H1 (cell line): ENCODE measurements at regions not wholly inside any gene's neighbourhood (a gene's known extent, or its start where the extent isn't known, plus 50 kb on each side); places are given as distances from the start of the nearest gene placed in this dataset.

Experiments used
- CTCF ChIA-PET: fragments of 300-600 bp; sonication (Branson Sonifier 250); formaldehyde crosslinking; loops from one replicate; lab custom pipeline; 2021; ENCODE audit not compliant: partially characterized antibody; lab: Charles Lee
- POLR2A ChIA-PET: fragments of 300-600 bp; sonication (Branson Sonifier 250); formaldehyde crosslinking; loops from one replicate; lab custom pipeline; 2021; ENCODE audit warnings: inconsistent platforms; ENCODE audit not compliant: partially characterized antibody; lab: Charles Lee
- DNase-seq, 2 experiments: peaks; one replicate each; pipeline versions ENCODE4 v3.0.0 to v3.0.0-alpha.2; 2010 to 2022; ENCODE audit warnings: low spot score in 2 of 2, low read depth in 1 of 2, mixed read lengths in 1 of 2
- FAIRE-seq: peaks from 2 replicates; lab custom pipeline; 2011; peaks lifted over from hg19 to GRCh38; lab: Jason Lieb, UNC
- H2AFZ ChIP-seq: 2 replicates; pipeline ENCODE4 v1.8.1; 2012; ENCODE audit warnings: low read length, inconsistent platforms
- H2AK5ac ChIP-seq: 2 replicates; pipeline ENCODE4 v1.6.1; 2013; ENCODE audit warnings: low read depth, low read length
- H2BK120ac ChIP-seq: replicated peaks from 2 replicates; pipeline ENCODE3; 2013; ENCODE audit warnings: low read depth, low read length, inconsistent platforms
- H2BK12ac ChIP-seq: 2 replicates; pipeline ENCODE4 v1.6.1; 2013; ENCODE audit warnings: low read depth, low read length
- H2BK15ac ChIP-seq: 2 replicates; pipeline ENCODE4 v1.6.1; 2013; ENCODE audit warnings: low read length
- H2BK20ac ChIP-seq: 2 replicates; pipeline ENCODE4 v1.6.1; 2013; ENCODE audit warnings: low read length
- H2BK5ac ChIP-seq: 2 replicates; pipeline ENCODE4 v1.6.1; 2013; ENCODE audit warnings: low read depth, low read length
- H3K14ac ChIP-seq: 2 replicates; pipeline ENCODE4 v1.6.1; 2013; ENCODE audit warnings: inconsistent platforms; ENCODE audit not compliant: insufficient read length
- H3K18ac ChIP-seq: 2 replicates; pipeline ENCODE4 v1.6.1; 2013; ENCODE audit warnings: low read length; ENCODE audit errors: extremely low read depth
- H3K23ac ChIP-seq: 2 replicates; pipeline ENCODE4 v1.6.1; 2013; ENCODE audit warnings: inconsistent platforms; ENCODE audit not compliant: insufficient read length
- H3K23me2 ChIP-seq: 2 replicates; pipeline ENCODE4 v1.6.1; 2013; ENCODE audit warnings: low read depth, low read length
- H3K27ac ChIP-seq: 2 replicates; pipeline ENCODE4 v1.6.1; 2011; ENCODE audit warnings: low read depth, low read length, inconsistent platforms
- H3K27me3 ChIP-seq, 4 experiments: replicated peaks in 1 of 4; 1 replicate in 1 of 4; 2 replicates in 3 of 4; pipeline versions ENCODE4 v1.6.1 to v1.8.1; 2011 to 2013; ENCODE audit warnings: low read length in 3 of 4, mild to moderate bottlenecking in 3 of 4, inconsistent platforms in 2 of 4, mixed read lengths in 2 of 4, moderate library complexity in 1 of 4; ENCODE audit not compliant: control insufficient read depth in 3 of 4, insufficient read depth in 3 of 4; ENCODE audit errors: extremely low read depth in 1 of 4
- H3K36me3 ChIP-seq, 4 experiments: 2 replicates each; pipeline versions ENCODE4 v1.6.1 to v1.8.1; 2011 to 2013; ENCODE audit warnings: mild to moderate bottlenecking in 4 of 4, low read length in 3 of 4, moderate library complexity in 2 of 4, control low read depth in 1 of 4, inconsistent platforms in 1 of 4; ENCODE audit not compliant: insufficient read depth in 4 of 4, control insufficient read depth in 2 of 4
- H3K4ac ChIP-seq: replicated peaks from 2 replicates; pipeline ENCODE3; 2013; ENCODE audit warnings: low read length, low read depth, mixed read lengths, inconsistent platforms; ENCODE audit not compliant: insufficient read length
- H3K4me1 ChIP-seq, 4 experiments: replicated peaks in 1 of 4; 1 replicate in 1 of 4; 2 replicates in 3 of 4; pipeline versions ENCODE4 v1.6.1 to v1.8.1; 2011 to 2013; ENCODE audit warnings: low read length in 3 of 4, inconsistent platforms in 2 of 4, mixed read lengths in 1 of 4; ENCODE audit not compliant: insufficient read depth in 4 of 4, control insufficient read depth in 3 of 4
- H3K4me2 ChIP-seq, 2 experiments: 2 replicates each; pipeline versions ENCODE4 v1.6.1 to v1.8.1; 2011 to 2013; ENCODE audit warnings: low read depth in 2 of 2, low read length in 2 of 2, control low read depth in 1 of 2, inconsistent platforms in 1 of 2, mild to moderate bottlenecking in 1 of 2; ENCODE audit not compliant: insufficient read depth in 1 of 2
- H3K4me3 ChIP-seq, 4 experiments: fragments of 200-600, 300-600 bp in 1 of 4; sonication (generic), shearing (Covaris generic), sonication (Bioruptor Twin) in 1 of 4; 2 replicates each; pipeline versions ENCODE4 v1.5.1 to v1.8.1; 2011 to 2016; ENCODE audit warnings: low read length in 4 of 4, low read depth in 3 of 4, control low read depth in 2 of 4, inconsistent platforms in 2 of 4, mild to moderate bottlenecking in 2 of 4, mixed read lengths in 1 of 4, moderate library complexity in 1 of 4; ENCODE audit not compliant: insufficient read depth in 2 of 4; ENCODE audit errors: extremely low read depth in 1 of 4
- H3K56ac ChIP-seq: replicated peaks from 2 replicates; pipeline ENCODE3; 2013; ENCODE audit warnings: low read depth, mild to moderate bottlenecking, mixed read lengths, low read length, inconsistent platforms; ENCODE audit not compliant: insufficient read length
- H3K79me1 ChIP-seq: 2 replicates; pipeline ENCODE4 v1.6.1; 2013; ENCODE audit warnings: low read depth, low read length, control low read depth
- H3K79me2 ChIP-seq, 2 experiments: 2 replicates each; pipeline versions ENCODE4 v1.6.1 to v1.8.1; 2012 to 2013; ENCODE audit warnings: low read length in 2 of 2, mild to moderate bottlenecking in 2 of 2, inconsistent platforms in 1 of 2; ENCODE audit not compliant: insufficient read depth in 2 of 2, control insufficient read depth in 1 of 2
- H3K9ac ChIP-seq, 4 experiments: replicated peaks in 1 of 4; 1 replicate in 1 of 4; 2 replicates in 3 of 4; pipeline versions ENCODE4 v1.6.1 to v1.8.1; 2011 to 2013; ENCODE audit warnings: low read depth in 3 of 4, low read length in 3 of 4, control low read depth in 2 of 4, mild to moderate bottlenecking in 2 of 4, moderate library complexity in 2 of 4, inconsistent platforms in 1 of 4; ENCODE audit errors: extremely low read depth in 1 of 4
- H3K9me3 ChIP-seq, 2 experiments: 2 replicates each; pipeline versions ENCODE4 v1.6.1 to v1.8.1; 2012 to 2013; ENCODE audit warnings: mild to moderate bottlenecking in 2 of 2, moderate library complexity in 2 of 2, control low read depth in 1 of 2, inconsistent platforms in 1 of 2, low read depth in 1 of 2, low read length in 1 of 2, mixed read lengths in 1 of 2; ENCODE audit not compliant: insufficient read depth in 2 of 2
- H4K20me1 ChIP-seq, 2 experiments: replicated peaks in 1 of 2; 2 replicates each; pipeline versions ENCODE3 to v1.8.1; 2011 to 2013; ENCODE audit warnings: inconsistent platforms in 2 of 2, low read length in 2 of 2, mild to moderate bottlenecking in 1 of 2; ENCODE audit not compliant: insufficient read depth in 2 of 2, control insufficient read depth in 1 of 2
- H4K5ac ChIP-seq: 2 replicates; pipeline ENCODE4 v1.6.1; 2013; ENCODE audit warnings: low read length, low read depth, mixed read lengths, inconsistent platforms; ENCODE audit not compliant: insufficient read length
- H4K8ac ChIP-seq: 2 replicates; pipeline ENCODE4 v1.8.0; 2013; ENCODE audit warnings: mild to moderate bottlenecking, moderate library complexity, low read length, inconsistent platforms; ENCODE audit not compliant: insufficient read depth; ENCODE audit errors: extremely low read depth
- H4K91ac ChIP-seq: replicated peaks from 2 replicates; pipeline ENCODE3; 2013; ENCODE audit warnings: low read length, mixed read lengths, inconsistent platforms; ENCODE audit not compliant: insufficient read length
- BCL11A ChIP-seq, 2 experiments: IDR thresholded peaks; one replicate each; pipeline ENCODE4 v1.6.1; 2011; ENCODE audit warnings: low read depth in 2 of 2, low read length in 2 of 2, mild to moderate bottlenecking in 2 of 2
- CBX5 ChIP-seq: fragments of 300-800, 300-1000 bp; sonication (generic); IDR thresholded peaks from 2 replicates; pipeline ENCODE4 v1.7.1; 2016; ENCODE audit warnings: antibody characterized with exemption, low read length, low read depth
- CBX8 ChIP-seq: fragments of 300-800, 300-1000 bp; sonication (generic); IDR thresholded peaks from 2 replicates; pipeline ENCODE4 v1.7.1; 2016; ENCODE audit warnings: low read depth, low read length, borderline replicate concordance
- FOSL1 ChIP-seq: IDR thresholded peaks from 2 replicates; pipeline ENCODE4 v1.6.1; 2011; ENCODE audit warnings: mild to moderate bottlenecking, low read depth, low read length, moderate library complexity; ENCODE audit not compliant: insufficient read depth
- JUND ChIP-seq: IDR thresholded peaks from 2 replicates; pipeline ENCODE4 v1.6.1; 2011; ENCODE audit warnings: mild to moderate bottlenecking, improper control_type of control experiment, low read length
- MAFK ChIP-seq: IDR thresholded peaks from 2 replicates; pipeline ENCODE4 v1.6.1; 2012; ENCODE audit warnings: low read depth, mild to moderate bottlenecking, improper control_type of control experiment, low read length
- NRF1 ChIP-seq: IDR thresholded peaks from 2 replicates; pipeline ENCODE4 v1.6.1; 2011; ENCODE audit warnings: mild to moderate bottlenecking, low read depth, low read length, improper control_type of control experiment
- POU5F1 ChIP-seq: IDR thresholded peaks from 2 replicates; pipeline ENCODE4 v1.6.1; 2011; ENCODE audit warnings: low read depth, mild to moderate bottlenecking, low read length, moderate library complexity
- RBBP5 ChIP-seq: IDR thresholded peaks from 2 replicates; pipeline ENCODE4 v1.7.1; 2012; ENCODE audit warnings: low read depth, mild to moderate bottlenecking, inconsistent platforms, low read length, moderate library complexity, borderline replicate concordance
- RFX5 ChIP-seq: IDR thresholded peaks from 2 replicates; pipeline ENCODE4 v1.6.1; 2011; ENCODE audit warnings: low read depth, low read length, improper control_type of control experiment, borderline replicate concordance
- SAP30 ChIP-seq: fragments of 300-600 bp; sonication (generic); IDR thresholded peaks from 2 replicates; pipeline ENCODE4 v1.7.1; 2012; ENCODE audit warnings: low read length, moderate library complexity, mild to moderate bottlenecking, inconsistent platforms; ENCODE audit not compliant: insufficient read depth, insufficient replicate concordance
- SIN3A ChIP-seq, 2 experiments: IDR thresholded peaks in 1 of 2; conservative IDR thresholded peaks in 1 of 2; 2 replicates each; pipeline ENCODE4 v1.6.1; 2011 to 2012; ENCODE audit warnings: low read length in 2 of 2, improper control_type of control experiment in 1 of 2, low read depth in 1 of 2, mild to moderate bottlenecking in 1 of 2
- SP2 ChIP-seq: IDR thresholded peaks from 2 replicates; pipeline ENCODE4 v1.6.1; 2012; ENCODE audit warnings: mild to moderate bottlenecking, low read length, inconsistent platforms
- SP4 ChIP-seq: IDR thresholded peaks from 2 replicates; pipeline ENCODE4 v1.6.1; 2012; ENCODE audit warnings: low read length, inconsistent platforms
- TAF1 ChIP-seq: IDR thresholded peaks from 2 replicates; pipeline ENCODE4 v1.6.1; 2011; ENCODE audit warnings: mild to moderate bottlenecking, low read depth, low read length
- WGBS, 2 experiments: shearing (Covaris generic) in 1 of 2; methylation state at CpG; one replicate each; pipeline versions ENCODE4 v1.1.6 to v1.1.7; 2013 to 2015; ENCODE audit warnings: low lambda C conversion rate in 2 of 2, mixed read lengths in 2 of 2, inconsistent platforms in 1 of 2, low coverage in 1 of 2, missing lambda C conversion rate in 1 of 2; ENCODE audit not compliant: insufficient replicate concordance in 2 of 2, insufficient coverage in 1 of 2, insufficient read length in 1 of 2; ENCODE audit errors: extremely low coverage in 1 of 2, missing lambda C conversion rate in 1 of 2; 5-methylcytosine and 5-hydroxymethylcytosine counted together

DNA sequence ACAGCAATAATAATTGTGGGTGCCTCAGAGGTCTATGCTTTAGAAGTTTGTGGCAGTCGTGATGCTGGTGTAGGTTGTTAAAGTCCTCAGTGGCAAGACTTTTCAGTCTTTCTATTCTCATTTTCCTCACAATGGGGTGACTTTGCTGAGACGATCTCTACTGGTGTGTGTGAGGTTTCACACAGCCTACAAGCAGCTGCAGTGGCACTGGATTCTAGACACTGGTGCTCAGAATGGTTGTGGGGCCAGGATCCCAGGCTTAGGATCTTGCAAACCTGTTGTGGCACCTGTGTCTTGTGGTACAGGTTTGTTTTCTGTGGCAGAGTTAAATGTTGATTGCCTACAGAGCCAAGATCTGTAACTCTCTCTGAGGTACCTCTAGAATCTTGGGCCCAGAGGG, 581.2 kb downstream of the PTPRC start:
- no peak overlapping the region for H3K4ac ChIP-seq
- WGBS, 2 experiments = 93% methylated on average over 2 of the region's 2 CpGs; no CpG with 5 or more reads in 1 of the 2 experiments
- no peak overlapping the region for H3K4me2 ChIP-seq
- H3K79me1 ChIP-seq = no peaks in the 10 kb centered on the region
- H2BK15ac ChIP-seq = no peak overlapping the region
- H3K27ac ChIP-seq = no peak overlapping the region
- H4K8ac ChIP-seq = no peak overlapping the region; the same call in 1 of the 2 replicates
- no peak for TF ChIP-seq SP4
- no peak for TF ChIP-seq TAF1
- no peak for TF ChIP-seq SP2
- no peak for TF ChIP-seq SAP30
- TF ChIP-seq MAFK = no peak
- TF ChIP-seq JUND = no peak
- no peak for TF ChIP-seq FOSL1
- TF ChIP-seq NRF1 = no peak
- TF ChIP-seq RBBP5 = no peak
- TF ChIP-seq CBX5 = no peak
- TF ChIP-seq SIN3A (conservative IDR thresholded peaks at IDR 0.05 in 1 of 2, IDR thresholded peaks at IDR 0.05 in 1 of 2; ENCODE audit: low read depth in 1 of 2, low read length in 2 of 2) = no peak
- no peak for TF ChIP-seq RFX5
- TF ChIP-seq BCL11A (IDR thresholded peaks at IDR 0.05; ENCODE audit: low read depth in 2 of 2, low read length in 2 of 2) = no peak
- TF ChIP-seq POU5F1 = no peak
- no peak for TF ChIP-seq CBX8
- ChIA-PET CTCF (interaction anchor here (0.9 to 2.8 kb wide), 3 partner anchors 10 to 521 kb away, joined by 3 to 11 read pairs (median 3); no protein-coding TSS in a partner anchor), POLR2A (no interaction called here)
- no peak overlapping the region for H2AFZ ChIP-seq
- no peak overlapping the region for H3K14ac ChIP-seq
- no peak overlapping the region for H2BK5ac ChIP-seq
- no peak overlapping the region for H3K9ac ChIP-seq
- peaks cover 2 to 5% (median 3%) of the 10 kb centered on the region in 4 experiments; a peak in 4 of 7 replicates for H3K4me1 ChIP-seq
- no peak overlapping the region for H2BK20ac ChIP-seq
- H4K5ac ChIP-seq = no peak overlapping the region
- DNase-seq = no peak
- H3K4me3 ChIP-seq = no peak overlapping the region
- H3K18ac ChIP-seq = no peak overlapping the region
- H3K79me2 ChIP-seq = no peaks in the 10 kb centered on the region
- H3K27me3 ChIP-seq = no peaks in the 10 kb centered on the region
- no peak overlapping the region for H2BK12ac ChIP-seq
- H2BK120ac ChIP-seq = no peak overlapping the region
- no peaks in the 10 kb centered on the region for H3K36me3 ChIP-seq
- H3K9me3 ChIP-seq = no peaks in the 10 kb centered on the region
- no peak for FAIRE-seq
- H3K56ac ChIP-seq = no peak overlapping the region
- H2AK5ac ChIP-seq = no peak overlapping the region
- H3K23me2 ChIP-seq = no peaks in the 10 kb centered on the region
- no peak overlapping the region for H4K91ac ChIP-seq
- H3K23ac ChIP-seq = no peak overlapping the region
- H4K20me1 ChIP-seq = no peaks in the 10 kb centered on the region
